Heart left ventricle (tissue), 16 donors: ENCODE measurements at regions not wholly inside any gene's neighbourhood (a gene's known extent, or its start where the extent isn't known, plus 50 kb on each side); places are given as distances from the start of the nearest gene placed in this dataset.

Source experiments
- ATAC-seq, 4 donors: fragments of 200-7000 bp; cut with Tn5 transposase; one replicate each; pipeline ENCODE4 v1.9.1; 2020 to 2022; ENCODE audit warnings: moderate library complexity in 4 of 4, mild to moderate bottlenecking in 3 of 4, moderate number of reproducible peaks in 1 of 4
- DNase-seq, 5 donors: peaks; one replicate each; pipeline ENCODE4 v3.0.0-alpha.2; 2020
- H3K27ac ChIP-seq, 12 donors: fragments of 200-600 bp; sonication (generic) in 4 of 12; one replicate each; pipeline versions ENCODE4 v1.5.0 to v1.8.0; 2016 to 2022; ENCODE audit warnings: mild to moderate bottlenecking in 2 of 12
- H3K27me3 ChIP-seq, 9 donors: fragments of 200-600 bp; sonication (generic) in 2 of 9; one replicate each; pipeline versions ENCODE4 v1.5.1 to v1.8.0; 2016 to 2022; ENCODE audit warnings: mild to moderate bottlenecking in 3 of 9
- H3K36me3 ChIP-seq, 9 donors: fragments of 200-600 bp; sonication (generic) in 2 of 9; one replicate each; pipeline versions ENCODE4 v1.5.0 to v1.8.0; 2018 to 2022; ENCODE audit warnings: mild to moderate bottlenecking in 2 of 9
- H3K4me1 ChIP-seq, 12 donors: fragments of 200-600 bp; sonication (generic) in 4 of 12; one replicate each; pipeline versions ENCODE4 v1.5.0 to v1.8.0; 2016 to 2022; ENCODE audit warnings: mild to moderate bottlenecking in 3 of 12
- H3K4me3 ChIP-seq, 12 donors: fragments of 200-600 bp; sonication (generic) in 4 of 12; one replicate each; pipeline versions ENCODE4 v1.5.0 to v1.8.0; 2017 to 2022; ENCODE audit warnings: mild to moderate bottlenecking in 9 of 12, moderate library complexity in 4 of 12
- H3K9me3 ChIP-seq, 12 donors: fragments of 200-600 bp; sonication (generic) in 4 of 12; one replicate each; pipeline versions ENCODE4 v1.5.0 to v1.8.0; 2016 to 2022; ENCODE audit warnings: mild to moderate bottlenecking in 1 of 12
- POLR2A ChIP-seq, 2 donors: fragments of 450-650 bp; IDR thresholded peaks; one replicate each; pipeline ENCODE4 v1.6.1; 2017; ENCODE audit warnings: antibody characterized with exemption in 2 of 2, mild to moderate bottlenecking in 2 of 2, moderate library complexity in 2 of 2
- WGBS, 4 donors: extraction: QIAGEN DNeasy Blood & Tissue Kit in 2 of 4; methylation state at CpG; one replicate each; pipeline versions ENCODE4 v1.1.5 to v1.1.7; 2013 to 2018; 5-methylcytosine and 5-hydroxymethylcytosine counted together
- intact Hi-C, 10 donors: fragments of 100-400 bp; cut with DNase I; formaldehyde crosslinking; loops; one replicate each; pipeline versions ENCODE4 v1.11.1 to v1.14.2; 2022
- TF ChIP-seq, protein P1 (sequence below), 12 donors: fragments of 200-600 bp; sonication (generic) in 4 of 12; IDR thresholded peaks; one replicate each; pipeline versions ENCODE4 v1.5.0 to v1.8.0; 2018 to 2022; ENCODE audit warnings: antibody characterized with exemption in 12 of 12, mild to moderate bottlenecking in 5 of 12
- donor health status: ischemic (EF 13 %, LVEDD 7.1; RV severe dilation, severe dysfunction).
- donor health status: healthy with polysubstance abuse.
- donor health status: DM: no; HTN: yes; CAD: no.
- donor health status: DM: no; HTN: no; CAD: no.
- donor health status: ischemic (EF 25% LVEDD 6.9; RV normal size, moderate dysfunction).
- donor health status: ischemic (EF 25% LVEDD 5.7; RV mildly dilated, moderate dysfunction).
- donor health status: healthy.
- donor health status: DM: yes; HTN: yes; CAD: no.
- donor health status: ischemic (EF 35%, LVEDD 5.7; RV mildly dilated, moderate dysfunction).
- donor health status: nonischemic (EF 11% LVEDD 7.7; RV severe dilation, severe dysfunction).
- donor health status: DM: yes; HTN: yes; CAD: no.
- donor health status: PGD.
- donor health status: ischemic (EF 29% LVEDD 5.4; RV normal size, mild dysfunction).
- donor health status: nonischemic (EF 23%, LVEDD 6.1; RV moderate dilation, normal function).

DNA sequence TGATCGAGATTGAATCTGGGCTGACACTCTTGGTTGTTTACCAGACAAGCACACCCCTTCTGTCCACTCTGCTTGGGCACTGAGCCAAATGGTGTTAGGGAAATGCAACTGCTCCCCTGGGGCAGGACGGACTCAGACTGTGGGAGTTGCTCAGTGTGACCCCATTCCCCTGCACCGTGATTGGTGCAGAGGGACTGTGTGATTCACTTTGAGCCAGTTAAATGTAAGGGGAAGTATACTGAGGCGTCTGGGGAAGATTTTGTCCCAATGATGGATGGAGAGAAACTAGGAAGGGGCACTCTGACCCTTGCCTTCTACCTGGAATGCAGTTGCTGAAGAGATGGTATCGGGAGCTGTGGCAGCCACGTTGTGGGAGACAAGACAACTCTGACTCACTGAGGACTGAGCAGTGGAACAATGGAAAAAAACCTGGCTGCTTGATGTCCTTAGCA is 196.0 kb upstream of the ANKRD55 start:
- Histone ChIP-seq H3K36me3 (no peaks in the 10 kb centered on the region), H3K9me3 (peaks cover 0 to 2% (median 0%) of the 10 kb centered on the region in 12 donors), H3K4me3 (no peak overlapping the region), H3K27ac (no peak overlapping the region), H3K4me1 (peaks cover 0 to 12% (median 4%) of the 10 kb centered on the region in 12 donors), H3K27me3 (no peaks in the 10 kb centered on the region)
- WGBS, 4 donors, result 54 to 65% (median 57%) methylated on average over 6 of the region's 6 CpGs
- intact Hi-C loops, result loop anchor here in 1 of 10 donors (10.0 kb wide), 1 partner anchor 136 kb away; no protein-coding TSS in a partner anchor
- TF ChIP-seq, protein P1, sequence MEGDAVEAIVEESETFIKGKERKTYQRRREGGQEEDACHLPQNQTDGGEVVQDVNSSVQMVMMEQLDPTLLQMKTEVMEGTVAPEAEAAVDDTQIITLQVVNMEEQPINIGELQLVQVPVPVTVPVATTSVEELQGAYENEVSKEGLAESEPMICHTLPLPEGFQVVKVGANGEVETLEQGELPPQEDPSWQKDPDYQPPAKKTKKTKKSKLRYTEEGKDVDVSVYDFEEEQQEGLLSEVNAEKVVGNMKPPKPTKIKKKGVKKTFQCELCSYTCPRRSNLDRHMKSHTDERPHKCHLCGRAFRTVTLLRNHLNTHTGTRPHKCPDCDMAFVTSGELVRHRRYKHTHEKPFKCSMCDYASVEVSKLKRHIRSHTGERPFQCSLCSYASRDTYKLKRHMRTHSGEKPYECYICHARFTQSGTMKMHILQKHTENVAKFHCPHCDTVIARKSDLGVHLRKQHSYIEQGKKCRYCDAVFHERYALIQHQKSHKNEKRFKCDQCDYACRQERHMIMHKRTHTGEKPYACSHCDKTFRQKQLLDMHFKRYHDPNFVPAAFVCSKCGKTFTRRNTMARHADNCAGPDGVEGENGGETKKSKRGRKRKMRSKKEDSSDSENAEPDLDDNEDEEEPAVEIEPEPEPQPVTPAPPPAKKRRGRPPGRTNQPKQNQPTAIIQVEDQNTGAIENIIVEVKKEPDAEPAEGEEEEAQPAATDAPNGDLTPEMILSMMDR (IDR thresholded peaks at IDR 0.05), result no peak
- no peak for TF ChIP-seq POLR2A (IDR thresholded peaks at IDR 0.05)
- peak; percentile 37 to 86 (median 60) for ATAC-seq
- peak; percentile 52 to 81 (median 75) for DNase-seq

DNA sequence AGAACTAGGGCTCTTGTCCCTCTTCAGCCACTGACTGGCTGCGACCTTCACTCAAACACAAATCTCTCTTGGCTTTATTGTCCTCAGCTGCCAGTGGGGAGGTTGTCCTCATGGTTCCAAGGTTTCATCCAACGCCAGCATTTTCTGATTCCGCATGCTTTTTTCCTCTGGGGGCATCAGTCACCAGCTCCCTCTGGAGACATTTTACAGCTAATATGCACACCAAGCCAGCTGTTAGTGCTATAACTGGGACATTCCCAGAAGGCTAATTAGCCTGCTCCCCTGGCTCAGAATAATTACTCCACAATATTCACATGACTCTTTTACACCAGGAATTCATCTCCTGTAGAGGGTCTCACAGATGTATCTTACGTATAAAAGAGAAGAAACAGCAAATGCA is 193.6 kb upstream of the ANKRD55 start:
- WGBS, 4 donors, result 71 to 76% (median 74%) methylated on average over 4 of the region's 4 CpGs
- TF ChIP-seq, protein P1 (IDR thresholded peaks at IDR 0.05), result no peak
- TF ChIP-seq POLR2A (IDR thresholded peaks at IDR 0.05), result no peak
- Histone ChIP-seq H3K4me1 (peaks cover 0 to 12% (median 4%) of the 10 kb centered on the region in 12 donors), H3K9me3 (peaks cover 0 to 8% (median 0%) of the 10 kb centered on the region in 12 donors), H3K27me3 (no peaks in the 10 kb centered on the region), H3K36me3 (no peaks in the 10 kb centered on the region), H3K27ac (no peak overlapping the region), H3K4me3 (no peak overlapping the region)
- DNase-seq, result no peak
- ATAC-seq, result no peak
- intact Hi-C loops, result loop anchor here in 1 of 10 donors (10.0 kb wide), 1 partner anchor 138 kb away; no protein-coding TSS in a partner anchor

DNA sequence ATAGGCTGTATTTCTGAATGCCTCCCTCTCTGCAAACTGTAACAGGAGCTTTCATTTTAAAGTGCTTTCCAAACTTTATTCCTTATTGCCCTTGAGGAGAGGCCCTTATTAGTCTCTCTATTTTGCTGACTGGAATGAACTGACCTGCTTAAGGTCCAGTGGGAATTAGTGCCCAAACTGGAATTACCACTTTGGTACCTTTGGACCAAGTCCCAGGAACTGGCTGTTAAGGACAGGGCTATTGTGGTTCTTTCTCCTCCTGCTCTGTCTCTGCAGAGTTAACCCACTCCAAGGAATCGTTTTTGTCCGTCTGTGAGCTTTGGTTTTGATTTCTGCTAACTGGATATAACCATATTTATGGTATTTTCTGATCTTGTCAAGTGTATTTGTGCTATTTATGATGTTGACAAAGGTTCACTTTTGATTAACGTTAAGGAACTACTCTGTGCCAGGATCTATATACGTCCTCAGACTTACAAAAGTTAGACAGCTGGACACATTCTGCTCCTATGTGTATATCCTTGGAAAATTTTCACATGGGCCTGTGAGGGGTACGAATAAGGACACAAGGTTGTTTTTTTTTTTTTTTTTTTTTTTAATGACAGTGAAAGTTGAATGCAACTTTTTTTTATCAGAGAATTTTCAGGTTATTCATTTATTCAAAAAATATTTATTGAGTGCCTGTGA is 189.1 kb upstream of the ANKRD55 start:
- peaks cover 0 to 13% (median 0%) of the 10 kb centered on the region in 12 donors for H3K4me1 ChIP-seq
- no peaks in the 10 kb centered on the region for H3K27me3 ChIP-seq
- ATAC-seq, result peak in 1 of 4 donors; percentile 39
- DNase-seq, result no peak
- intact Hi-C loops, result loop anchor here in 1 of 10 donors (10.0 kb wide), 1 partner anchor 143 kb away; no protein-coding TSS in a partner anchor
- H3K4me3 ChIP-seq, result no peak overlapping the region
- H3K27ac ChIP-seq, result no peak overlapping the region
- peaks cover 0 to 34% (median 17%) of the 10 kb centered on the region in 12 donors for H3K9me3 ChIP-seq
- WGBS, 4 donors, result 72 to 79% (median 75%) methylated on average over 5 of the region's 5 CpGs
- TF ChIP-seq POLR2A (IDR thresholded peaks at IDR 0.05), result no peak
- TF ChIP-seq, protein P1 (IDR thresholded peaks at IDR 0.05), result no peak
- H3K36me3 ChIP-seq, result no peaks in the 10 kb centered on the region

DNA sequence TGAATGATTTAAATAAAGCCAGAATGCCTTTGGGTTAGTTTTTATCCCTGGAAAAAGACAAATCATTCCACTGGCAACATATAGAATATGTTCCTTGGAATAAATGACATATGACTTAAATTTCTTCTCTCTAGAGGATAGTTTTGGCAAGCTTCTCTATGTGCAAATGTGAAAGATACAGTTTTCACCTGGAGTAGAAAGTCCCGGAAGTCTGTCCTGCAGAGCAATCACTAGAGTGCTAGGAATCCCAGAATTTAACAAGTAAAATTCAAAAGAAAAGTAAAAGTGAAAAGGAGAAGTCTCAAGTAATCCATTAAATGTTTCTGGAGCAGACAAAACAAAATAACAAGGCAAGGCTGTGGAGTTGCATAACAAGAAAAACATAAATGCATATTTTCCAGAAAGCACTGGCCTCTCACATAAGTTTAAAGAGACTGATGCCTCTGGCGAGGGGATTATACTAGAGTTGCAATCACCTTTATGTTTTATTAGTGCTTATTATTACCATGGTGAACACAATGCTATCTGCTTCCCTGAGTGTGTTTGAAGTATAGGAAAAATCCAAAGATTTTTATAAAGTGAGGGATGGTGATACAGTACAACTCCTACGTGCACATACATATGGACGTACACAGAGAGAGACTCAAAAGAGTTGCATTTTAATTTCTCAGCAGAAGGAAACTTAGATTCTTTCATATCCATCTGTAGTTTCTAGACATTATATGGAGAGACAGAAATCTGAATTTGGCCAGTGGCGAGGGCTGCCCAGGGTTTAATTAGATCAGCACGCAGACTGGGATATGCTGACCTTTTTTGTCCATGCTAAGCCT is 188.3 kb upstream of the ANKRD55 start:
- Histone ChIP-seq H3K27me3 (no peaks in the 10 kb centered on the region), H3K9me3 (peaks cover 0 to 34% (median 17%) of the 10 kb centered on the region in 12 donors), H3K27ac (peak overlapping the region in 1 of 12 donors; percentile 18), H3K4me3 (no peak overlapping the region), H3K36me3 (no peaks in the 10 kb centered on the region), H3K4me1 (peaks cover 0 to 18% (median 0%) of the 10 kb centered on the region in 12 donors)
- intact Hi-C loops, result loop anchor here in 1 of 10 donors (10.0 kb wide), 1 partner anchor 143 kb away; no protein-coding TSS in a partner anchor
- WGBS, 4 donors, result 91 to 94% (median 93%) methylated on average over 6 of the region's 6 CpGs
- no peak for ATAC-seq
- TF ChIP-seq POLR2A (IDR thresholded peaks at IDR 0.05), result no peak
- TF ChIP-seq, protein P1 (IDR thresholded peaks at IDR 0.05), result no peak
- no peak for DNase-seq
